ENCODE measurements at regions not wholly inside any gene's neighbourhood (a gene's known extent, or its start where the extent isn't known, plus 50 kb on each side); places are given as distances from the start of the nearest gene placed in this dataset.

GRCh38 chr5:167678481-167678880, 613.0 kb upstream of the WWC1 start:
- H3K4me1 ChIP-seq (ENCODE audit: control insufficient read depth in 1 of 2, insufficient read depth in 2 of 2, low read length in 2 of 2): no peaks in the 10 kb centered on the region
- H3K27me3 ChIP-seq (ENCODE audit: low read depth, low read length): no peaks in the 10 kb centered on the region

DNA sequence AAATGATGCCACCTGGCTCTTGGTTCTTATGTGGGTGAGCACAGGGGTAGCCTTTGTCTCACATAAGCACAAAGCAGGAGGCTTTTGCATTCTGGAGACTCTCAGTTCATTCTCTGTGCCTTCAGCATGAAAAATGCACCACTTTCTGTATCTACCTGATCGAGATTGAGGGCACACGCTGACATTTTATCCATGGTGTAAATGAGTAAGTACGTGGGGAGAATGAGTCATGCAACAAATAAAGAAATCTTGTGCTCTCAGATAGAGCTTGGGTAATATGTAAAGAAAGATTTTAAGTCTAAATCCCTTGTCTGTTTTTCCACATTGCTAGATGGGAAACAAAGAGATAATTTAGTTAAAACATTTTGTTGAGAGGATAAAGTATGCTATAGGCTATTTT, 607.2 kb upstream of the WWC1 start:
- Histone ChIP-seq H3K27me3 (ENCODE audit: low read depth, low read length) (no peaks in the 10 kb centered on the region), H3K4me1 (ENCODE audit: control insufficient read depth in 1 of 2, insufficient read depth in 2 of 2, low read length in 2 of 2) (no peaks in the 10 kb centered on the region), H3K9me3 (ENCODE audit: control insufficient read depth in 1 of 2, low read length in 2 of 2) (no peaks in the 10 kb centered on the region), H3K4me3 (ENCODE audit: low read depth in 1 of 2, low read length in 2 of 2) (no peak overlapping the region), H3K36me3 (ENCODE audit: control insufficient read depth in 1 of 2, insufficient read depth in 2 of 2, low read length in 2 of 2) (no peaks in the 10 kb centered on the region), H3K27ac (ENCODE audit: low read length) (no peak overlapping the region)

More at GRCh38 chr5:167678481-167678880, 613.0 kb upstream of the WWC1 start:
- H3K9me3 ChIP-seq (ENCODE audit: control insufficient read depth in 1 of 2, low read length in 2 of 2): peaks cover 0 to 5% of the 10 kb centered on the region in 2 donors
- H3K36me3 ChIP-seq (ENCODE audit: control insufficient read depth in 1 of 2, insufficient read depth in 2 of 2, low read length in 2 of 2): no peaks in the 10 kb centered on the region
- no peak overlapping the region for H3K4me3 ChIP-seq (ENCODE audit: low read depth in 1 of 2, low read length in 2 of 2)
- H3K27ac ChIP-seq (ENCODE audit: low read length): no peak overlapping the region

- no peaks in the 10 kb centered on the region for H3K9me3 ChIP-seq (ENCODE audit: control insufficient read depth in 1 of 2, low read length in 2 of 2)
- no peak overlapping the region for H3K27ac ChIP-seq (ENCODE audit: low read length)
- no peaks in the 10 kb centered on the region for H3K4me1 ChIP-seq (ENCODE audit: control insufficient read depth in 1 of 2, insufficient read depth in 2 of 2, low read length in 2 of 2)
- H3K4me3 ChIP-seq (ENCODE audit: low read depth in 1 of 2, low read length in 2 of 2): no peak overlapping the region
- H3K36me3 ChIP-seq (ENCODE audit: control insufficient read depth in 1 of 2, insufficient read depth in 2 of 2, low read length in 2 of 2): no peaks in the 10 kb centered on the region
- H3K27me3 ChIP-seq (ENCODE audit: low read depth, low read length): no peaks in the 10 kb centered on the region
Measured at GRCh38 chr5:167688341-167689130, 602.9 kb upstream of the WWC1 start.

- H3K4me1 ChIP-seq (ENCODE audit: control insufficient read depth in 1 of 2, insufficient read depth in 2 of 2, low read length in 2 of 2): no peaks in the 10 kb centered on the region
- H3K36me3 ChIP-seq (ENCODE audit: control insufficient read depth in 1 of 2, insufficient read depth in 2 of 2, low read length in 2 of 2): no peaks in the 10 kb centered on the region
- no peaks in the 10 kb centered on the region for H3K27me3 ChIP-seq (ENCODE audit: low read depth, low read length)
- H3K9me3 ChIP-seq (ENCODE audit: control insufficient read depth in 1 of 2, low read length in 2 of 2): no peaks in the 10 kb centered on the region
- no peak overlapping the region for H3K27ac ChIP-seq (ENCODE audit: low read length)
- no peak overlapping the region for H3K4me3 ChIP-seq (ENCODE audit: low read depth in 1 of 2, low read length in 2 of 2)
Measured at GRCh38 chr5:167694325-167695147, 596.9 kb upstream of the WWC1 start.

DNA sequence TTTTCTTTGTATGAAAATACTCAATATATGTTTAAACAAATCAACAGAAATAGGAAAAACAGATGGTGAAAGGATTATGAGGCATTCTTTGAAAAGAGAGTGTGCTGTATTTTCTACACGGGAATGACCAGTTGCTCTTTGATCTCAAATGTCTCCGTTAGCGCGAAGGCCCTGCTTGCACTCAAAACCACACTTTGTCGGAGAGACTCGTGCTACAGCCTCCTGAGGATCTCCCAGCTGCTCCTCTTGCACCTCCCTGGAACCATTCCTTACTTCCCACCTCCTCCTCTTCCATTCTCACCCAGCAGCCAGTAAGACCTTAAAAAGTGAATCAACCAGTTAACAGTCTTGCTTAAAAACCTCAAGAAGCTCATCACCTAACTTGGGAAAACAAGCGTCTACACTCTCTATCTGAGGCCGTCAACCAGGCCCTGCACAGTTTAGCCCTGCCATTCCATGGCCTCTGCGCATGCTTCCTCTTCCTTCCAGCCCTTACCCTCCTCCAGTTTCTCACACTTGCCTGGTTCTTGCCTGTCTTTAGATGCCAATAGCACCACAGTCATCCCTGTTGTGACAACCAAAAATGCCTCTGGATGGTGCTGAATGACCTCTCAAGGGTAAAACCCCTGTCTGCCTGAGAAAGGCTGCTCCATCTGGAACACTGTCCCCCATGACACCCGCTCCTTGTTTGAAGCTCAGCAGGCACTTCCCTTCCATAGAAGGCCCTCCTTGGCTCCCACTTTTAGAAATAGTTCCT, 594.7 kb upstream of the WWC1 start:
- H3K27ac ChIP-seq (ENCODE audit: low read length): no peak overlapping the region
- H3K36me3 ChIP-seq (ENCODE audit: control insufficient read depth in 1 of 2, insufficient read depth in 2 of 2, low read length in 2 of 2): no peaks in the 10 kb centered on the region
- H3K27me3 ChIP-seq (ENCODE audit: low read depth, low read length): no peaks in the 10 kb centered on the region
- no peaks in the 10 kb centered on the region for H3K9me3 ChIP-seq (ENCODE audit: control insufficient read depth in 1 of 2, low read length in 2 of 2)
- no peak overlapping the region for H3K4me3 ChIP-seq (ENCODE audit: low read depth in 1 of 2, low read length in 2 of 2)
- H3K4me1 ChIP-seq (ENCODE audit: control insufficient read depth in 1 of 2, insufficient read depth in 2 of 2, low read length in 2 of 2): no peaks in the 10 kb centered on the region

DNA sequence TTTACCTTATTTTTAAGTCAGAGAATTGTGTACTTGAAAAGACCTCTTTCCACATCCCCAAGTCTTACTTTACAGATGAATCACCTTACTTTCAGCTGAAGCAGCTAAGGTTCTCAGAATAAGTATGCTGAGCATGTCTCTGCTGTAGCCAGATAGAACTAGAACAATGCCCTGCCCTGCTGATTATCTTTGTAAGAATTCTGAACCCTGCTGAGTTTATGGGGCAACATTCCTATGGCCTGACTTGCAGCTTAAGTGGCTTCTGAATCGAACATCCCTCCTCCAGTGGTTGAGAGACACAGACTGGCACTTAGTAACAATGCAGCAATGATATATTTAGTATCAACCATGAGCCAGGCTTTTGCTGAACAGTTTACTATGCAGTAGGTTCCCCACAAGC, 592.0 kb upstream of the WWC1 start:
- Histone ChIP-seq H3K27ac (ENCODE audit: low read length) (no peak overlapping the region), H3K4me1 (ENCODE audit: control insufficient read depth in 1 of 2, insufficient read depth in 2 of 2, low read length in 2 of 2) (no peaks in the 10 kb centered on the region), H3K4me3 (ENCODE audit: low read depth in 1 of 2, low read length in 2 of 2) (no peak overlapping the region), H3K36me3 (ENCODE audit: control insufficient read depth in 1 of 2, insufficient read depth in 2 of 2, low read length in 2 of 2) (no peaks in the 10 kb centered on the region), H3K27me3 (ENCODE audit: low read depth, low read length) (no peaks in the 10 kb centered on the region), H3K9me3 (ENCODE audit: control insufficient read depth in 1 of 2, low read length in 2 of 2) (no peaks in the 10 kb centered on the region)

GRCh38 chr5:167701051-167701450, 590.4 kb upstream of the WWC1 start:
- no peaks in the 10 kb centered on the region for H3K36me3 ChIP-seq (ENCODE audit: control insufficient read depth in 1 of 2, insufficient read depth in 2 of 2, low read length in 2 of 2)
- no peaks in the 10 kb centered on the region for H3K4me1 ChIP-seq (ENCODE audit: control insufficient read depth in 1 of 2, insufficient read depth in 2 of 2, low read length in 2 of 2)
- no peak overlapping the region for H3K27ac ChIP-seq (ENCODE audit: low read length)
- H3K27me3 ChIP-seq (ENCODE audit: low read depth, low read length): no peaks in the 10 kb centered on the region
- no peak overlapping the region for H3K4me3 ChIP-seq (ENCODE audit: low read depth in 1 of 2, low read length in 2 of 2)
- H3K9me3 ChIP-seq (ENCODE audit: control insufficient read depth in 1 of 2, low read length in 2 of 2): no peaks in the 10 kb centered on the region

GRCh38 chr5:167702014-167702413, 589.4 kb upstream of the WWC1 start:
- no peaks in the 10 kb centered on the region for H3K36me3 ChIP-seq (ENCODE audit: control insufficient read depth in 1 of 2, insufficient read depth in 2 of 2, low read length in 2 of 2)
- no peaks in the 10 kb centered on the region for H3K27me3 ChIP-seq (ENCODE audit: low read depth, low read length)
- no peak overlapping the region for H3K4me3 ChIP-seq (ENCODE audit: low read depth in 1 of 2, low read length in 2 of 2)
- no peaks in the 10 kb centered on the region for H3K4me1 ChIP-seq (ENCODE audit: control insufficient read depth in 1 of 2, insufficient read depth in 2 of 2, low read length in 2 of 2)
- no peaks in the 10 kb centered on the region for H3K9me3 ChIP-seq (ENCODE audit: control insufficient read depth in 1 of 2, low read length in 2 of 2)
- H3K27ac ChIP-seq (ENCODE audit: low read length): no peak overlapping the region

GRCh38 chr5:167708449-167708848, 583.0 kb upstream of the WWC1 start:
- Histone ChIP-seq H3K36me3 (ENCODE audit: control insufficient read depth in 1 of 2, insufficient read depth in 2 of 2, low read length in 2 of 2) (no peaks in the 10 kb centered on the region), H3K4me3 (ENCODE audit: low read depth in 1 of 2, low read length in 2 of 2) (no peak overlapping the region), H3K27ac (ENCODE audit: low read length) (no peak overlapping the region), H3K27me3 (ENCODE audit: low read depth, low read length) (no peaks in the 10 kb centered on the region), H3K9me3 (ENCODE audit: control insufficient read depth in 1 of 2, low read length in 2 of 2) (no peaks in the 10 kb centered on the region), H3K4me1 (ENCODE audit: control insufficient read depth in 1 of 2, insufficient read depth in 2 of 2, low read length in 2 of 2) (no peaks in the 10 kb centered on the region)

DNA sequence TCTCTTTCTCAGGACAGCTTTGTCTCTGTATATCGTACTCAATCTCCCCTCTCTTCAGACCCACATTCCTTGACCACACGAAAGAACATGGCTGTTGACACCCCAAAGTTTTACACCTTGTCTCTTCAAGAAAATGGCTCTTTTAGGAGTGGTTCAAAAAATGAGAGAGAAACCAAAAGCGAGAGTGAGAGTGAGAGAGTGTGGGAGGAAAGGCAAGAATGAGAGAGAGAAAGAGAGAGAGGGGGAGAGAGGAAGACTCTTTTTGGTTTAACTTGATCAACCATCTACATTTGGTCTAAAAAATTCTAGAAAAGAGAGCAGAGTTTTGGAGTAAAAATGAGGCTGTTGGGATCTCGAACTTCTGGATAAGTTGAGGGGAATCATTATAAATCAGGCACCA, 581.8 kb upstream of the WWC1 start:
- Histone ChIP-seq H3K27me3 (ENCODE audit: low read depth, low read length) (no peaks in the 10 kb centered on the region), H3K4me3 (ENCODE audit: low read depth in 1 of 2, low read length in 2 of 2) (no peak overlapping the region)

DNA sequence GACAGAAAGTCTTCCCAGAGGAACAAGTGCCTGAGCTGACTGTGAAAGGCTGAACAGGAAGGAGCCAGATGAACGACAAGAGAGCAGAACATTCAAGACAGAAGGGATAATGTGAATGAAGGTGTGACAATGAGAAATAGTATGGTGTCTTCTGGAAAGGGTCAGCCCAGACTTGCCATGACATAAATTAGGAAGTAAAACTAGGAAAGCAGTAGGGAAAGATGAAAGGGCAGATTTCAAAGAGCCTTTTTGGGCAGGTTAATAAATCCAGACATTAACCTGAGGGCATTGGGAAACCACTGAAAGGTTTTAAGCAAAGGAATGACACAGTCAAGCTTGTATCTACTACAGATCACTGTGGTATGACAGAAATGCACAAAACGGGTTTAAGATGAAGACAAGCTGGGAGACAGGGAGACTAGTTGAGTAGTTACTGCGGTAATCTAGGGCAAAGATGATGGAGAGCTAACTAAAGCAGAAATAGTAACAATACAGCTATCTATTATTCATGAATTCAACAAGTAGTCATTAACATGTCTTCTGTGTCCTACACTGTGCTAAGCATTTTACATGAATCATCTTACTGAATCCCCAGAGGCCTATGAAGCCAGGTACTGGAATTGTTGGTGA, 580.9 kb upstream of the WWC1 start:
- H3K4me1 ChIP-seq (ENCODE audit: control insufficient read depth in 1 of 2, insufficient read depth in 2 of 2, low read length in 2 of 2): no peaks in the 10 kb centered on the region
- H3K27me3 ChIP-seq (ENCODE audit: low read depth, low read length): no peaks in the 10 kb centered on the region
- no peak overlapping the region for H3K4me3 ChIP-seq (ENCODE audit: low read depth in 1 of 2, low read length in 2 of 2)
- H3K27ac ChIP-seq (ENCODE audit: low read length): no peak overlapping the region
- no peaks in the 10 kb centered on the region for H3K9me3 ChIP-seq (ENCODE audit: control insufficient read depth in 1 of 2, low read length in 2 of 2)
- H3K36me3 ChIP-seq (ENCODE audit: control insufficient read depth in 1 of 2, insufficient read depth in 2 of 2, low read length in 2 of 2): no peaks in the 10 kb centered on the region

More for the DNA sequence above, 581.8 kb upstream of the WWC1 start:
- Histone ChIP-seq H3K36me3 (ENCODE audit: control insufficient read depth in 1 of 2, insufficient read depth in 2 of 2, low read length in 2 of 2) (no peaks in the 10 kb centered on the region), H3K27ac (ENCODE audit: low read length) (no peak overlapping the region), H3K9me3 (ENCODE audit: control insufficient read depth in 1 of 2, low read length in 2 of 2) (no peaks in the 10 kb centered on the region), H3K4me1 (ENCODE audit: control insufficient read depth in 1 of 2, insufficient read depth in 2 of 2, low read length in 2 of 2) (no peaks in the 10 kb centered on the region)

Measured in muscle layer of duodenum (tissue), 2 donors.